HG02884 (cell line): ENCODE measurements at regions not wholly inside any gene's neighbourhood (a gene's known extent, or its start where the extent isn't known, plus 50 kb on each side); places are given as distances from the start of the nearest gene placed in this dataset.
"Not testable (repeated sequence)": the region's sequence is repeated elsewhere in the genome, so short reads cannot be mapped to it uniquely, and the experiment has no call there.

Source experiments
- ATAC-seq: cut with Tn5 transposase; IDR thresholded peaks from one replicate; pipeline ENCODE4 v1.9.1; 2021; ENCODE audit warnings: mild to moderate bottlenecking, moderate library complexity; ENCODE audit not compliant: unreplicated experiment

GRCh38 chr9:67423049-67423728 lies 430.8 kb upstream of the SPATA31A3 start:
- not testable (repeated sequence) for ATAC-seq

- ATAC-seq: not testable (repeated sequence)
Measured at GRCh38 chr9:67418496-67419079, 426.2 kb upstream of the SPATA31A3 start.

GRCh38 chr9:67417341-67417983 lies 425.1 kb upstream of the SPATA31A3 start:
- not testable (repeated sequence) for ATAC-seq

GRCh38 chr9:67416639-67417038 lies 424.3 kb upstream of the SPATA31A3 start:
- ATAC-seq: not testable (repeated sequence)

GRCh38 chr9:67410606-67411220 lies 418.4 kb upstream of the SPATA31A3 start:
- not testable (repeated sequence) for ATAC-seq

- not testable (repeated sequence) for ATAC-seq
Measured at GRCh38 chr9:67403739-67404138, 411.4 kb upstream of the SPATA31A3 start.

GRCh38 chr9:67397731-67398130 lies 405.4 kb upstream of the SPATA31A3 start:
- ATAC-seq: not testable (repeated sequence)

- ATAC-seq: not testable (repeated sequence)
Measured at GRCh38 chr9:67394782-67395181, 402.4 kb upstream of the SPATA31A3 start.

GRCh38 chr9:67394038-67394437 lies 401.7 kb upstream of the SPATA31A3 start:
- not testable (repeated sequence) for ATAC-seq

- ATAC-seq: not testable (repeated sequence)
Measured at GRCh38 chr9:67369664-67370063, 377.3 kb upstream of the SPATA31A3 start.

GRCh38 chr9:67362325-67362724 lies 370.0 kb upstream of the SPATA31A3 start:
- not testable (repeated sequence) for ATAC-seq

- not testable (repeated sequence) for ATAC-seq
Measured at GRCh38 chr9:67353961-67354360, 361.6 kb upstream of the SPATA31A3 start.

- ATAC-seq: not testable (repeated sequence)
Measured at GRCh38 chr9:67349424-67349759, 357.0 kb upstream of the SPATA31A3 start.

GRCh38 chr9:67348562-67349423 lies 356.4 kb upstream of the SPATA31A3 start:
- not testable (repeated sequence) for ATAC-seq

- not testable (repeated sequence) for ATAC-seq
Measured at GRCh38 chr9:67348094-67348493, 355.7 kb upstream of the SPATA31A3 start.

GRCh38 chr9:67339216-67339615 lies 346.9 kb upstream of the SPATA31A3 start:
- ATAC-seq: not testable (repeated sequence)

- ATAC-seq: not testable (repeated sequence)
Measured at GRCh38 chr9:67338201-67338600, 345.9 kb upstream of the SPATA31A3 start.

GRCh38 chr9:67334727-67335572 lies 342.6 kb upstream of the SPATA31A3 start:
- not testable (repeated sequence) for ATAC-seq

- not testable (repeated sequence) for ATAC-seq
Measured at GRCh38 chr9:67331634-67332033, 339.3 kb upstream of the SPATA31A3 start.

- ATAC-seq: not testable (repeated sequence)
Measured at GRCh38 chr9:67313409-67313808, 321.1 kb upstream of the SPATA31A3 start.
